Activated CD8-positive, alpha-beta memory T cell treated with anti-CD3 and anti-CD28 coated beads for 24 hours (primary cell): ENCODE measurements at regions not wholly inside any gene's neighbourhood (a gene's known extent, or its start where the extent isn't known, plus 50 kb on each side); places are given as distances from the start of the nearest gene placed in this dataset.
"Not testable (repeated sequence)": the region's sequence is repeated elsewhere in the genome, so short reads cannot be mapped to it uniquely, and the experiment has no call there.

Experiments
- DNase-seq: peaks from one replicate; pipeline ENCODE4 v3.0.0-alpha.2; 2020

DNA sequence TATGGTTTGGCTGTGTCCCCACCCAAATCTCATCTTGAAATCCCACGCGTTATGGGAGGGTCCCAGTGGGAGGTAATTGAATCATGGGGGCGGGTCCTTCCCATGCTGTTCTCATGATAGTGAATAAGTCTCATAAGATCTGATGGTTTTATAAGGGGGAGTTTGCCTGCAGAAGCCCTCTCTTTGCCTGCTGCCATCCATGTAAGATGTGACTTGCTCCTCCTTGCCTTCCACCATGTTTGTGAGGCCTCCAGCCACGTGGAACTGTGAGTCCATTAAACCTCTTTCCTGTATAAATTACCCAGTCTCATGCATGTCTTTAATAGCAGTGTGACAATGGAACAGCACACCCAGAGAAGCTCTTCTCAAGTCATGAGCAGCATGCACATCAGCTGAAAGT is 119.1 kb upstream of the CARD11 start:
- not testable (repeated sequence) for DNase-seq

DNA sequence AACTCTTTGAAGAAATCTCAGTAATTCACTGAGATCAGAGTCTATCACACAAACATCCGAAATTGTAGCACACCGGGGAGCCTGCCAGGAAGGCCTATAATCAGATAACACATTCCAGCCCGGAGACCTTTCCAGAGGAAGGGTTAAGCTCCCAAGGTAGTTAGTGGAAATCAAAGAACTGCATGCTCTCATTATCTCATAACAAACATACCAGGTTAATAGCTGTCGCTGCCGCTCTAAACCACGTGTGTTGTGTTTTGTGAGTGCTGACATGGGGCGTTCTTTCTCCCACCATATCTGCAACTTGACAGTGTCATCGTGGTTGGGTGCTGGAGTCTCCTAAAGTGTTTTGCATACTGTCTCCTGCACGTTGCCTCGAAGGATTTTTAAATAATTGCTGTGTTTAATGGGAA is 120.7 kb upstream of the CARD11 start:
- DNase-seq: no peak

DNA sequence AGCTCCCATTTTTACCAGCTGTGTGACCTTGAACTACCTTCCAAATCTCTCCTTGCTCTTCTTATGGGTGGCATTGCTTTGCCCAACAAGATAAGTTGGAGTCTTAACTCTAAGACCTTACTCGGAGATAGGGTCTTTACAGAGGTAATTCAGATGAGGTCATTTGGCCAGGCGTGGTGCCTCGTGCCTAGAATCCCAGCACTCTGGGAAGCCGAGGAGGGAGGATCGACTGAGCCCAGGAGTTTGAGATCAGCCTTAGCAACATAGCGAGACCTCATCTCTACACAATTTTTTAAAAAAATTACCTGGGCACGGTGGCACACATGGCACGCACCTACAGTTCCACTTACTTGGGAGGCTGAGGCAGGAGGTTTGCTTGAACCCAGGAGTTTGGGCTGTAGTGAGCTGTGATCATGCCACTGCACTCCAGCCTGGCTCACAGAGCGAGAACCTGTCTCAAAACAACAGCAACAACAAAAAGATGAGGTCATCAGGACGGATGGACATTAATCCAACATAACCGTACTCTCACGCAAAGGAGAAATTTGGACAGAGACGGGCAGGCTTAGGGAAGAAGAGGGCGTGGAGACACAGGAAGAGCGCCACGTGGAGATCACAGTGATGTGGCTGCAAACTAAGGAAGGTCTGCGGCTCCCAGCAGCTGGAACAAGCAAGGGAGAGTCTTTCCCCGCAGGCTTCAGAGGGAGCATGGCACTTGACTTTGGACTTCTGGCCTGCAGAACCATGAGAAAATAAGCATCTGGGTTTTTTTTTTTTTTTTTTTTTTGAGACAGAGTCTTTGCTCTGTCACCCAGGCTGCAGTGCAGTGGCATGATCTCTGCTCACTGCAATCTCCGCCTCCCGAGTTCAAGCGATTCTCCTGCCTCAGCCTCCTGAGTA is 122.3 kb upstream of the CARD11 start:
- DNase-seq: no peak

DNA sequence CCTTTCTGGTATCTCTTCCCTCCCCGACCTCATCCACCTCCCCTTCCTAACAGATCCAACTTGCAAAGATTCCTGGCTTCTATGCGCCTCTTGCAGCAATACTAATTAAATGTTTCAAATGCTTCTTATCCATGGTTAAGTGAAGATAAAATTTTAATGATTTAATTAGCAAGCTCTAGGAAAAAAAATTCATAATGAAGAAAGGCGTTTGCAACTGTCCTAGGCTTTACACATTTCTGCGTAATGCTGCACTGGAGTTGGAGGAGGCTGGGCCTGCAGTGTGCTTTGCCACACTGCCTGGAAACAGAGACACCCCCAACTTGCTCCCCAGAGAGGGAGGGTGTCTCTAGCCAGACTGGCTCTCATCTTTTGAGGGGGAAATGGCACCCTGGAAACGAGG is 123.9 kb upstream of the CARD11 start:
- DNase-seq: no peak

DNA sequence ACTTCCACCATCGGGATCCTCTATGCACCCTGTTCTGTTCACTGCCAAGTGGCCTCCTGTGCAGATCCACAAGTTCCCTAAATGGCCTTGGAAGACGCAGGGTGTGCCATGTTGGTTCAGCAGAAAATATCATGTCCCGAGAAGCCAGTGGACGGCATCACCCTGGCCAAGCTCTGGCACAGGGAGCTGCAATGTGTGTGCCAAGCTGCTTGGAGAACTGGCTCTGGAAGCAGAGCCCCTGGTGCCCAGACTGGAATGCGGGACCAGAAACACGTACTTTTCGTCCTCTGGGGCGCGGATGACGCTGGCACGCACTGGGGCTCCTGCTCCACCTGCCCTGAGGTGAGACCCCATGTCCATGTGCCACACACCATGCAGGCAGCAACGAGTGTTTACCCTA is 124.7 kb upstream of the CARD11 start:
- no peak for DNase-seq

DNA sequence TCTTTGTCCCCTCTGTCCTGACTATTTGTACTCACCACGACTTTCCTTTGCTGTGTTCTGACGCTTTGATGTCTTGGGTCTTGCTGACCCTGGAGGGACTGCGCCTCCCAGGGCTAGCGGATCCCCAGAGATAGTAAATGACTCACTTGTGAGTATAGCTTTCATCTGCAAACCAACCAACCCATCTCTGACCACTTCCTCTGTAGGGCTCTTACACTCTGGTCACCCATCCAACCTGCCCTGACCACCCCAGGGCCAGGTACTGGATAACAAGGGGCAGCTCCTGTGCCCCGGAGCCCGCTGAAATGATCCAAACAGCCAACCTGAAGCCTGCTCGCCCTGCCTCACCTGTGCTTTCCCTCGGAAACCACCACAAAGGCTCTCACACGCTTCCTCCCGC is 125.2 kb upstream of the CARD11 start:
- DNase-seq: no peak

DNA sequence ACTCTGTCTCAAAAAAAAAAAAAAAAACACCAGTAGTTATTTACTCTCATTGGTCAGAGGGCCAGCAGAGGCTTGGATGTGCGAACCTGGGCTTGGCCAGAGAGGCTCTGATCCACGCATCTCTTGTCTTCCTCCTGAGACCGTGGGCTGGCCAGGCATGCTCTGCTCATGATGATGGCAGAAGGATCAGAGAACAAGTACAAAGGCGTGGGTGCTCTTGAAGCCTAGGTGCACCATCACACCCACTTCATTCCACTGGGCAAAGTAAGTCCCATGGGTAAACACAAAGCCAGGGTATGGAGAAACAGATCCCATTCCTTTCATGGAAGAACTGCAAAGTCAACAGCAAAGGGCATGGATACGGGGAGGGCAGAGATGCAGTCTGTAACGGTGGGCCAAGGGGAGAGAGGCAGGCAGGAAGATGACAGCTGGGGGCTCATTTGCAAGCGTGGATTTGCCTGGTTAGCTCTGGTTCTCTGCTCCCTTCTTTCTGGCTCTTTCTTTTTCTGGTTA is 128.2 kb upstream of the SDK1 start:
- no peak for DNase-seq

DNA sequence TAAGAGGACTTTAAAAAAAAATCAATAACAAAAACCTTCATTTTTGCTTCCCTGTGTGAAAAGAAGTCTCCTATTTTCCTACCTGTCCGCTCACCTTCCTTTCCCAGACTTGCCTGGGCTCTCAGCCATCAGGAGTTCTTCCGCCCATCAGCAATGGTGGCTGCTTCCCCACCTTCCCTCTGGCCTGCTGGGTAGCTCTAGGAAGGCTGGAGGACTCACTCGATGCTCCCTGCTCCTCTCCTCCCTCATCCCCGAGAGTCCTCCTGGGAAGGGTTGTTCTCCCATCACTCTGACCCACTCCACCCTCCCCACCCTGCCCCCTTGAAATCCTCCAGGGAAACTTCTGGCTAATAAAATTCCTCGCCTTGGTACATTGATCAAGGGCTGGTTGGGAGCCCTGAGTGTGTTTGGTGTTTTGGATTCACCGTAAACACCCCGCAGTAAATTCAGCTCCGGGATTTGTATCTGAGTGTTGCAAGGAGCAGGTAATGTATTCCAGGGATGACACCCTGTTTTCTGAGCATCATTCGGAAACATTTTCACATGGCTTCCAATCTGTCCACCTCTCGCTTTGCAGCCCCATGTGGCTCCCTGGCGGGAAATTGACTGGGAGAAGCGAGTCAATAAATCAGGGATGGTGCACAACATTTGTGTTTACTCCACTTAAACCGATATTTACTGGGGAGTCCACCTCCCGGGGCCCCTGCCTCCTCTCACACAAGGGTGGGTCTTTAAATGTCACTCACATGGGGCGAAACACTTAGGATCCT is 126.4 kb upstream of the SDK1 start:
- no peak for DNase-seq

DNA sequence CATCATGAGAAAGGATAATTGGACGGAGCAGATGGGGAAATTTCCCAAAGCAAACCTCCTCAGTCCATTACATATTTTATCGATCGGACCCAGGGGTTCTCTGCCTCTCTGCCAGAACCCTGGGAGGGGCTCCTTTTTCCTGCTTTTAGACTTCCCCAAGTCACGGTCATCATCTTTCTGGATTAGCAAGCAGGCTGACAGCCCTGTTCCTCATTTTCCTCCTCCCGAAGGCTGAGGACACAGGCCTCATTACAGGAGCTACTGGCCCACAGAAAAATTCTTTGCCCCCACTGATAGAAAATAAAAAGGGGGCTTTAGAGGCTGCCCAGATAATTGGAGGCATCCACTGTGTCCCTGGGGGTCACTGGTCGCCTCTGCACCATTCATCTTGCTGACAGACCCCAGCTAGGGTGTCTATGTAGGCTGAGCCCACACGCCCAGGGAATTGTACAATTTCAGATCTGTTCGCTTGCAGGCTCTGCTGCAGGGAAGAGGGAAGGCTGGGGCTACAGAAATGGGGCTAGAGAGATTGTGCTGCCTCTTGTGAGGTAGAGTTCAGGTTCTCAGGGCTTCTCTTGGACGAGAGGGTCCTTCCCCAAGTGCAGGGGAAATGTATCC is 125.7 kb upstream of the SDK1 start:
- no peak for DNase-seq

DNA sequence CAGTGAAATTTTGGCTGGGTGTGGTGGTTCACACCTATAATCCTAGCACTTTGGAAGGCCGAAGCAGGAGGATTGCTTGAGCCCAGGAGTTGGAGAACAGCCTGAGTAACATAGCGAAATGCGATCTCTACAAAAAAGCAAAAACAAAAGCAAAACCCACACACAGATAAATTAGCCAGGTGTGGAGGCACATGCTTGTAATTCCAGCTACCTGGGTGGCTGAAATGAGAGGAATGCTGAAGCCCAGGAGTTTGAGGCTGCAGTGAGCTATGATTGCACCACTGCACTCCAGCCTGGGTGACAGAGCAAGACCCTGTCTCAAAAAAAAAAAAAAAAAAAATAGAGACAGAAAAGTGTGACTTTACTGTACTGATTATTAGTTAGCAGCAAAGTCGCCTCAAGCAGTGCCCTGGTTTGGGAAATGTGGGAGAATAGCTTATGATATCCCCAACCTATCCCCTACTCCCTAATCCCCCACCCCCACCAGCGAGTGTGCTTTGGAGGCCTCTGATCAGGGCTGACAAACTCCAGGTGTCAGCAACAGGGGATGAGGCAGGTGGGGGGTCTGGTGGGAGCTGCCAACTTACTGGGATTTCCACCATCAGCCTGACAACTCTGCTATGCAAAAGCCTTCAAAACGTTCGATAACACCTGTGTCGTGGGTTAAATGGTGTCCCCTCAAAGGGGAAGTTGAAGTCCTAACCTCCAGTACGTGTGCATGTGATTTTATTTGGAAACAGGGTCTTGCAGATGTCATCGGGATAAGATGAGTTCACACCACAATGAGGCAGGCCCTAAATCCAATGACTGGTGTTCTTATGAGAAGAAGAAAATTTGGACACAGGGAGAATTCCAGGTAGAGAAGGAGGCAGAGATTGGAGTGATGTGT is 124.7 kb upstream of the SDK1 start:
- no peak for DNase-seq

DNA sequence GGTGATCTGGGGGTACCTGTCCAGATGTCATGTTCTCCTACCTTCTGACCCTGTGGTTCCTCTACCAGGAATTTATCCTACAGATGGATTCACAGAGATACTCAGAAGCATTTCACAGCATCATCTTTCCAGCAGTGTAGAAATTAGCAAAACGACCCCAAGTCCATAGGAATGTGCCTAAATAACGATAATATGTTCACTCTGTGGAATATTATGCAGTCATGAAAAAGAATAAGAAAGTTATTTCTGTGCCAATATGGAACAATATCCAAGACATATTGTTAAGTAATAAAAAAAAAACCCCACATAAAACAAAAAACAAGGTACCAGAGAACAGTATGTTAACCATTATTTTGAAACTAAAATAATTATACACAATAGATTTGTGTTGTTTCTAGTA is 123.8 kb upstream of the SDK1 start:
- no peak for DNase-seq

DNA sequence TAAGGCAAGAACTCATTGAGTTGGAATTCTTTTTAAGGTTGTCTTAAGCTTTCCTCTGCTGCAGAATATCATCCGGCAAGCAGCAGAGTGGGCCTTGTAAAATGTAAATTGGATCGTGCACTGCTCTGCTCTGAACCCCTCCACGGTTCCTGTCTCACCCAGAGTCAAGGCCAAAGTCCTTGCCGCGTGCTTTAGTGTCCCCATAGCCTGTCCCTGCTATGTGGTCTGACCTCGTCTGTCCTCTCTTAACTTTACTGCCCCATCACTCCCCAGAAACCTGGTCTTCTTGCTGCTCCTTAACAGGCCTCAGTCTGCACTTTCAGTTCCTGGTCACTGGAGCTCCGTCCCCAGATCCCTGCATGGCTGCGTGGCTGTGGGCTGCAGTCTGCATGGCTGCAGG is 121.6 kb upstream of the SDK1 start:
- DNase-seq: no peak

DNA sequence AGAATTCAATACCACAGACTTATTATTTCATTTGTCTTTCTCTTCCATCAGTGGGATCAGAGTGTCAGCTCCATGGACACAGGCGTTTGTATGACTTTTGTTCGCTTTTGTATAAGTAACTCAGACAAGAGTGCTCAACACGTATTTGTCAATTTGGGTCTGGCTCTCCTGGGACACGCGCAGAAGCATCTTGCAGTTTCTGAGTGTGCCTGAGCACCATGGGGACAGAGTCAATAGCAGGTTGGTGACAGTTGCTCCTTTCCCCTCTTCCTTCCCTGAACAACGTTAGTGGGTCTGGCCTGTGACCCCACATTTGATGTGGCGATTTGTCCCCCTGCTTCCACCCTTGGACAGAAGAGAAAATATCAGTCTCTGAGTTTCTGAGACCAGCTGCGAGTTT is 120.4 kb upstream of the SDK1 start:
- no peak for DNase-seq

DNA sequence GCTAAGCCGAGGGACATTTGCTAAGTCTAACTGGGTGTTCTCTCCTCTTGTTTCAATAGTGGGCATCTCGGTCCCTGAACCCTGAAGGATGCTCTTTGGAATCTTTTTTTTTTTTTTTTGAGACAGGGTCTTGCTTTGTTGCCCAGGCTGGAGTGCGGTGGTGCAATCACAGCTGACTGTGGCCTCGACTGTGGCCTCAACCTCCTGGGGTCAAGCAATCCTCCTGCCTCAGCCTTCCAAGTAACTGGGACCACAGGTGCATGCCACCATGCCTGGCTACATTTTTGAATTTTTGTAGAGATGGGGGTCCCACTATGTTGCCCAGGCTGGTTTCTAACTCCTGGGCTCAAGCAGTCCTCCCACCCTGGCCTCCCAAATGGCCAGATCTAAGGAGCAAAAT is 119.0 kb upstream of the SDK1 start:
- not testable (repeated sequence) for DNase-seq

DNA sequence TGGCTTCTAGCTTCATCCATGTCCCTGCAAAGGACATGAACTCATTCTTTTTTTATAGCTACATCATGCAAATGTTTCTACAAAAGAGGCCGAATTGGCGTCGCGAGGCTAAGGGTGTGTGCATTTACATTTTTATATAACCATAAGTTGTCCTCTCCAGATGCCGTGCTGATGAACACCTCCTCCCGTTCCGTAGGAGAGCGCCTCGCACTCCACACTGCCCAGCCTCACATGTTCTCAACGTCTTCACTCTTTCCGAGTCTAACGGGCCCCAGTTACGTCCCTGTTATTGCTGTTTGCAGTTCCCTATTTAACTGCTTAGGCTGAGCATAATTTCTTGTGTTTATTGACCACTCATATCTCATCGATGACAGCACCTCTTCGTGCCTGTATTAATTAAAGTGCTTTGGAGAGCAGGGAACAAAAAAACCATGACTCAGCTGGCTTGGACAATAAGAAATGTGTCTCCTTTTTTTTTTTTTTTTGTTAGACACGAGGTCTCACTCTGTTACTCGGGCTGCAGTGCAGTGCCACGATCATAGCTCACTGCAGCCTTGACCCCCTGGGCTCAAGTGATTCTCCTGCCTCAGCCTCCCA is 113.5 kb upstream of the SDK1 start:
- DNase-seq: no peak

DNA sequence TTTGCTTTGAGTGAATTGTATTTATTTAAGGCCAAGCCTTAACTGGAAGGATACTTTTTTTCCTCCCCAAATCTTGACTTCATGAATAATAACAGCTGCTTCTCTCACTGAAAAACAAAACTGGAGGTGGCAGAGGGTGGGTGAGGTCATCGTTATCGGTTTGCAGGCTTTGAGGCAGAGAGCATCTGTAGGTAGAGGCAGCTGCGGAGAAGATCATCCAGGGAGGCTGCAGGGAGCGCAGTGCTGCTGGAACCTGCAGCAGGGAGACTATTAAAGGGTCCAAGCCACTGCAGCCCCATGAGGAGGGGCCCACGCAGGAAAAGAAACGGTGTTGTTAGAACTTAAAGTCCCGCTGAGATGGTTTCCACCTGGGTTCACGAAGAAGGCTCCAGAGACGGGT is 112.1 kb upstream of the SDK1 start:
- no peak for DNase-seq

DNA sequence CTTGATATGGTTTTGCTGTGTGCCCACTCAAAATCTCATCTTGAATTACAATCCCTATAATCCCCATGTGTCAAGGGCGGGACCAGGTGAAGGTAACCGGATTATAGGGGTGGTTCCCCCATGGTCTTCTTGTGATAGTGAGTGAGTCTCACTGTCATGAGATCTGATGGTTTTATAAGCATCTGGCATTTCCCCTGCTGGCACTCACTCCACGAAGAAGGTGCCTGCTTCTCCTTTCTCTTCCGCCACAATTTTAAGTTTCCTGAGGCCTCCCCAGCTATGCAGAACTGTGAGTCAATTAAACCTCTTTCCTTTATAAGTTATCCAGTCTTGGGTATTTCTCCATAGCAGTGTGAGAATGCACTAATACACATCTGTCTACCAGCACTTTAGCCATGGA is 109.5 kb upstream of the SDK1 start:
- no peak for DNase-seq

DNA sequence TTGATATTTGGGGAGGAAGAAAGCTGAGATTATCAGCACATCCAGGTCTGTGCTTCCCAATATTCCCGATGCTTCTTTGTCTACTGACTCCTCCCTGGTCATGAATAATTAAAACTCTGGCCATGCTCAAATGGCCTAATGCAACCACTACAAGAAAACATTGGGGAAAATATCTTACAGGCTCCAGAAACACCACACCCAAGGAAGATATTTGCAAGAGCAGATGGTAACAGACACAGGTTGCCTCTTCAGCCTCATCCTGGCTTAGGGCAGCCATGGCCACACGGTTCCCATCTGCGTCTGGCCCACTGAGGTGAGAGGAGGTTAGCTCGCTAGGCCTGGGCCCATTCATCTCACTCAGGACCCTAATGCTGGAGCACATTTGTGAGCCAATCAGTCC is 108.4 kb upstream of the SDK1 start:
- DNase-seq: no peak

DNA sequence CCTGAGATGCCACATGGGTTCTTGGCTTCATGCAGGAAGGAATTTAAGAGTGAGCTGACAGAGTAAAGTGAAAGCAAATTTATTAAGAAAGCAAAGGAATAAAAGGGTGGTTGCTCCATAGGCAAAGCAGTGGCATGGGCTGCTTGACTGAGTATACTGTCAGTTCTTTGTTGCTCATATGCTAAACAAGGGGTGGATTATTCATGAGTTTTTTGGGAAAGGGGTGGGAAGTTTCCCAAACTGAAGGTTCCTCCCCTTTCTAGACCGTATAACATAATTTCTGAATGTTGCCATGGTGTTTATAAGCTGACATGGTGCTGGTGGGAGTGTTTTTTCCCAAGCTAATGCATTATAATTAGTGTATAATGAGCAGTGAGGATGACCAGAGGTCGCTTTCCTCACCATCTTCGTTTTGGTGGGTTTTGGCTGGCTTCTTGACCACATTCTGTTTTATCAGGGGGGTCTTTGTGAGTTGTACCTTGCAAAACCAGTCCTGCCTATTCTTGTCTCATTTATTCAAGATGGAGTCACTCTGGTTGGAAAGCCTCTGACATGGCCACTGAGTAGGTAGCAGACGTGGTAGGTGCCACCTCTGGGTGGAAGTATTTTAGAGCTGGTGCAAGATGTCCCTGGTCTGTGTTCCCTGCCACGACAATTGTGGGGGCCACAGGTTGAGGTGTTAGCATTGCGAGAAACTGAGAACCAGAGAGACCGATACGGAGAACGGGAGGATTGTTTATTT is 107.5 kb upstream of the SDK1 start:
- no peak for DNase-seq

DNA sequence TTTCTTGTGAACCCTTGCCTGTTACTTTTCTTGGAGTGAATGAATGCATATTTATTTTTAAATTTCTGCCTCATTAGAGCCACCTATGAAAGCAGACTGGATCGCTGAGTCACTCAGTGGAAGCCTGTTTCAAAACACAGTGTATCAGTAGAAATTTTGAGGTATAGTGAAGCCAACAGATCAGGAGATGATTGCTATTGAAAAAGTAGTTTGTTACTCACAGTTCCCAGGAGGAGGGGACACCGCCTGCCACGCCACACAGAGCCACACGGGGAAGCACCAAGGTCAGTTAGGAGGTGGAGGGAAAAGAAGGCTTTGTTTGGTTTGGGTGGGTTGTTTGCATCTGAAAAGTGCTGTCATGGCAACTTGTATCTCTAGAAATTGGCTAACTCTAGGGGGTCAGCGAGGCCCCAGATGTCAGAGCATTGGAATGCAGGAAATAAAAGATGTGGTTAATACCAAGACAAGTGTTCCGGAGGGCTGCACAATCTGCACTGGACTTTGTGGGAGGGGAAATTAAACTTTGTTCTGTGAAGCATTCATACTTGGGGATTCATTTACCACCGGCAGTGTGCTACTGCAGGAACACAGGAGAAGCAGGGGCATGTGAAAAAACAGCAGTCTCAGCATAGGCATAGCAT is 106.4 kb upstream of the SDK1 start:
- DNase-seq: no peak

DNA sequence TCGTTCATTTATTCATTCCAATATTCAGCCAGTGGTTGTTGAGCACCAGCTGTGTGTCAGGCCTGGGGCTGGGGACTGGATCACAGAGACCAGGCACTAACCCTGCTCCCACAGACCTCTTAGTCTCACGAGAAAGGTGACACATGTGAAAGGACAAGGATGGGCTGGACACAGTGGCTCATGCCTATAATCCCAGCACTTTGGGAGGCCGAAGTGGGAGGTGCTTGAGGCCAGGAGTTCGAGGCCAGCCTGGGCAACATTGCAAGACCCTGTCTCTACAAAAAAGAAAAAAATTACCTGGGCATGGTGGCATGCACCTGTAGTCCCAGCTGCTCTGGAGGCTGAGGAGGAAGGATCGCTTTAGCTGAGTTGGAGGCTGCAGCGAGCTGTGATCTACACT is 105.9 kb upstream of the SDK1 start:
- no peak for DNase-seq
